HUDEP-2 (cell line): ENCODE measurements at regions not wholly inside any gene's neighbourhood (a gene's known extent, or its start where the extent isn't known, plus 50 kb on each side); places are given as distances from the start of the nearest gene placed in this dataset.
"Not testable (repeated sequence)": the region's sequence is repeated elsewhere in the genome, so short reads cannot be mapped to it uniquely, and the experiment has no call there.

Experiments
- DNase-seq, 76 experiments: peaks; one replicate each; lab custom pipeline; 2025; ENCODE audit not compliant: unreplicated experiment in 76 of 76; lab: John Stamatoyannopoulos, UW

- no peak for DNase-seq
These were observed 870.2 kb downstream of the TYW1 start for GRCh38 chr7:67866812-67867211.

- DNase-seq = no peak
These were observed 873.8 kb downstream of the TYW1 start for GRCh38 chr7:67870396-67870795.

- no peak for DNase-seq
These were observed 878.9 kb downstream of the TYW1 start for GRCh38 chr7:67875558-67875957.

- no peak for DNase-seq
These were observed 882.2 kb downstream of the TYW1 start for GRCh38 chr7:67878808-67879207.

GRCh38 chr7:67882843-67883242 is 886.2 kb downstream of the TYW1 start:
- DNase-seq = no peak

- DNase-seq = no peak
These were observed 893.7 kb downstream of the TYW1 start for GRCh38 chr7:67890316-67890715.

GRCh38 chr7:67894746-67895145 is 898.1 kb downstream of the TYW1 start:
- DNase-seq = no peak

GRCh38 chr7:67896721-67897120 is 900.1 kb downstream of the TYW1 start:
- DNase-seq = no peak

- no peak for DNase-seq
These were observed 903.8 kb downstream of the TYW1 start for GRCh38 chr7:67900456-67900855.

GRCh38 chr7:67901808-67902480 is 905.3 kb downstream of the TYW1 start:
- DNase-seq = no peak

GRCh38 chr7:67907792-67908191 is 911.2 kb downstream of the TYW1 start:
- no peak for DNase-seq

GRCh38 chr7:67912437-67912836 is 915.8 kb downstream of the TYW1 start:
- DNase-seq = no peak

GRCh38 chr7:67913604-67914003 is 917.0 kb downstream of the TYW1 start:
- no peak for DNase-seq

GRCh38 chr7:67916111-67916510 is 919.5 kb downstream of the TYW1 start:
- not testable (repeated sequence) for DNase-seq

GRCh38 chr7:67916571-67917436 is 920.2 kb downstream of the TYW1 start:
- DNase-seq = no peak

GRCh38 chr7:67917437-67917755 is 920.8 kb downstream of the TYW1 start:
- no peak for DNase-seq

GRCh38 chr7:67918158-67918557 is 921.5 kb downstream of the TYW1 start:
- peak in 1 of 76 experiments; percentile 9 for DNase-seq

- DNase-seq = no peak
These were observed 926.7 kb downstream of the TYW1 start for GRCh38 chr7:67923286-67923685.

- DNase-seq = no peak
These were observed 931.5 kb downstream of the TYW1 start for GRCh38 chr7:67928141-67928540.

GRCh38 chr7:67936447-67936846 is 939.8 kb downstream of the TYW1 start:
- not testable (repeated sequence) for DNase-seq

GRCh38 chr7:67940400-67940799 is 943.8 kb downstream of the TYW1 start:
- no peak for DNase-seq

GRCh38 chr7:67947191-67947590 is 950.6 kb downstream of the TYW1 start:
- no peak for DNase-seq
